ENCODE measurements at regions not wholly inside any gene's neighbourhood (a gene's known extent, or its start where the extent isn't known, plus 50 kb on each side); places are given as distances from the start of the nearest gene placed in this dataset.
"Not testable (repeated sequence)": the region's sequence is repeated elsewhere in the genome, so short reads cannot be mapped to it uniquely, and the experiment has no call there.

- no peak for TF ChIP-seq CTCF (IDR thresholded peaks at IDR 0.05; ENCODE audit: extremely low read depth, missing control alignments)
- no peak for DNase-seq (ENCODE audit: low spot score)
These were observed 1038.0 kb downstream of the SOCS6 start for GRCh38 chr18:71326826-71327225.

- no peak for DNase-seq (ENCODE audit: low spot score)
- TF ChIP-seq CTCF (IDR thresholded peaks at IDR 0.05; ENCODE audit: extremely low read depth, missing control alignments), result no peak
These were observed 1035.5 kb downstream of the SOCS6 start for GRCh38 chr18:71324356-71324755.

GRCh38 chr18:71322201-71322600 is 1033.4 kb downstream of the SOCS6 start:
- DNase-seq (ENCODE audit: low spot score), result no peak
- no peak for TF ChIP-seq CTCF (IDR thresholded peaks at IDR 0.05; ENCODE audit: extremely low read depth, missing control alignments)

GRCh38 chr18:71321319-71321718 is 1032.5 kb downstream of the SOCS6 start:
- DNase-seq (ENCODE audit: low spot score), result no peak
- no peak for TF ChIP-seq CTCF (IDR thresholded peaks at IDR 0.05; ENCODE audit: extremely low read depth, missing control alignments)

- no peak for TF ChIP-seq CTCF (IDR thresholded peaks at IDR 0.05; ENCODE audit: extremely low read depth, missing control alignments)
- DNase-seq (ENCODE audit: low spot score), result no peak
These were observed 1016.0 kb downstream of the SOCS6 start for GRCh38 chr18:71304856-71305255.

GRCh38 chr18:71303743-71304142 is 1014.9 kb downstream of the SOCS6 start:
- DNase-seq (ENCODE audit: low spot score), result not testable (repeated sequence)

- no peak for TF ChIP-seq CTCF (IDR thresholded peaks at IDR 0.05; ENCODE audit: extremely low read depth, missing control alignments)
- DNase-seq (ENCODE audit: low spot score), result no peak
These were observed 1012.8 kb downstream of the SOCS6 start for GRCh38 chr18:71301596-71301995.

- DNase-seq (ENCODE audit: low spot score), result not testable (repeated sequence)
These were observed 1005.4 kb downstream of the SOCS6 start for GRCh38 chr18:71294201-71294600.

GRCh38 chr18:71293322-71293721 is 1004.5 kb downstream of the SOCS6 start:
- no peak for DNase-seq (ENCODE audit: low spot score)
- no peak for TF ChIP-seq CTCF (IDR thresholded peaks at IDR 0.05; ENCODE audit: extremely low read depth, missing control alignments)
